EL (cell line): ENCODE measurements at regions not wholly inside any gene's neighbourhood (a gene's known extent, or its start where the extent isn't known, plus 50 kb on each side); places are given as distances from the start of the nearest gene placed in this dataset.
A peak's percentile ranks its signal among the peaks of the same experiment; 100 is the strongest.

Experiments used
- DNase-seq: peaks from one replicate; pipeline ENCODE4 v3.0.0-alpha.2; 2016

- DNase-seq = no peak
Measured at GRCh38 chr4:138740816-138741745, 274.5 kb upstream of the NOCT start.

GRCh38 chr4:138736362-138736761 lies 279.2 kb upstream of the NOCT start:
- peak; percentile 40 for DNase-seq

GRCh38 chr4:138734746-138735145 lies 280.8 kb upstream of the NOCT start:
- DNase-seq = peak; percentile 62

DNA sequence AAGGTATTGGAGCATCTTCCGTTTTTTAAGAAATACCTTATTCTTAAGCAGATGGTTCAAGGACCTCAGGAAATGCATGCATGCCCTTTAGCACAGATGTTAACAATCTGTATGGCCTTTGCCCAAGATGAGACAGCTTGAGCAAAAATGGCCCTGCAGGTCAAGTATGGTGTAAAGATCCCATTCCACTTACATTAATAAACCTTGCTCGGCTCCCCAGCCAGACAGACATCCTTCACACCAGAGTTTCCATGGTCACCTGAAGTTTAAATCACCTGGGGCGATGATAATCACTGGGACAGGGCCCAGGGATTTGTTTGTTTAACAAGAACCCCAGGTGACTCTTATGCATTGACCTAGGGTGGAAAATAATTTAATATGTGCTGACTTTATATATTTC lies 287.0 kb upstream of the NOCT start:
- no peak for DNase-seq

GRCh38 chr4:138727731-138728130 lies 287.9 kb upstream of the NOCT start:
- no peak for DNase-seq

- DNase-seq = no peak
Measured at GRCh38 chr4:138724530-138724929, 291.1 kb upstream of the NOCT start.

- DNase-seq = no peak
Measured at GRCh38 chr4:138716559-138717335, 298.8 kb upstream of the NOCT start.

- DNase-seq = no peak
Measured at GRCh38 chr4:138710297-138710696, 305.3 kb upstream of the NOCT start.

GRCh38 chr4:138709859-138710258 lies 305.7 kb upstream of the NOCT start:
- no peak for DNase-seq

DNA sequence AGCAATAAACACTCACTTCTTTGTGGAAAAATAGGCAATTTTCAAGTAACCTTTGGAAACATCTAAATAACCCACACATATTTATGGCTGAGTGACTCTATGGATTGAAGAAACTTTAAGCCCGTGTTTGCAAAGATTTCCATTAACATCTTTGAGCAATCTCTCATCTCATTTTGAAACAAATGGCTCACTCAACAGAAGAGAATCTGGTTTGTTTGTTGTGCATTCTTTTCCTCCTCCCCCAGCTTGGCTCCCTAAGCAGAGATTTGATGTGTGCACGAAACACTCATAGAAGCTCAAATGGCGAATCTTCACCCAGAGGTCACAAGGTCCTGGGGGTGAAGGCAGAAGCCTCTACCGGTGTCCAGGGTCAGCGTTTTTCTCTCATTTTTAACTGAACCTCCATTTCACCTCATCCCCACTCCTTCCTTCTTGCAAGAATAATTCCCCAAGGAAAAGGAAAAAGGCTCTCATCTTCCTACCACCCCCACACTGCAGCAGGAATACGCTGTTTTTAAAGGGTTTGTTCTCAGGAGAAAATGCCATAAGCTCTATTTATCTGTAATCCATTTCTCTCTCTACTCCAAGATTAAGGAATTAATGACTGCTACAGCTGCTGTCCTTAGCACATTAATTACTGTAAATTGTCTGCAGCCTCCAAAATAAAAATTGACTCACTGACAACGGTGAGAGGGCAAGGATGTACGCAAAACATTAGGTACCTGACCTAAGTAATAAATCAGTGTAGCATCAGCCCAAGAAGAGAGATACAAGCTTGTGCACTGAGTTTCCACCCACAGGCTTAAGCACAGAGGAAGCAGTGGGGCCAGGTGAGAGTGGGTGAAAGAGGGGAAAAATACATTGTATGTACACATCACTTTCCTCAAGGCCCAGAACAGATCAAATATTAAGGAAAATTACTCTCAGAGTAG lies 307.6 kb upstream of the NOCT start:
- DNase-seq = no peak

GRCh38 chr4:138706201-138706600 lies 309.4 kb upstream of the NOCT start:
- DNase-seq = no peak

GRCh38 chr4:138702190-138702824 lies 313.3 kb upstream of the NOCT start:
- no peak for DNase-seq

GRCh38 chr4:138698641-138699040 lies 316.9 kb upstream of the NOCT start:
- no peak for DNase-seq

DNA sequence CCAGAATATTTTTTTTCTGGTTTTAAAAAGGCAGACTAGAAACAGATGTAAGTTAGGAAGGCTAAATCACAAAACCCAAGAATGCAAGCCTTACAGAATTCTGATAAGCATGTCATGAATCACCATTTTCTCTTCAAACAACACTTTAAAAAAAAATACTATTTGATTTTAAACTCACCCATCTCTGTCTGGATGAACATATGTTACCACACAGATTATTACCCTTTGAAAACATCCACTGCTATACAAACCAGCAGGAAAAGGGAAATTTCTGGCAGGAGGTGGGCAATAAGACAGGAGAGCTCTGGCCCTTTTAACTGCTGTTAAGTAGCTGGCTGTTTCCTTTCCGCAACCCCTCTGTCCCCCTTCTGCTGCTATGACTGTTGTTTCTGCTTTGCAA lies 317.7 kb upstream of the NOCT start:
- DNase-seq = peak; percentile 11

GRCh38 chr4:138696771-138697170 lies 318.8 kb upstream of the NOCT start:
- peak; percentile 41 for DNase-seq

DNA sequence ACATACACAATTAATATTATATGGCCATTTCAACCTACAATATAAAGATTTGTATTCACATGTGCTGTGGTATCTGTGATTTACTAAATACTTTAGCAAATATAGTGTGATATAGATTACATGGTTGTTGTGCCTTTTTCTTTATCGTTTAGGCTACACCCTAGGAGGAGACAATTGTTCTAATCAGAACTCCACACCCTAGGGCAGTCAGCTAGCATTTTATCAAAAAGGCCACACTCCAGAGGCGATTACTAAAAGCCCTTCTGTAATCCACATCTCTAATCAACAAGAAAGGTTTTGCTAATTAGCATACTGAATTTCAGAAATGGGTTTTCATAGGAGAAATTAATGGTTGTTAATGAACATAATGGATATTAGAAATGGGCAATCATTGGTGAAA lies 319.5 kb upstream of the NOCT start:
- DNase-seq = no peak

GRCh38 chr4:138693526-138693925 lies 322.1 kb upstream of the NOCT start:
- DNase-seq = no peak

DNA sequence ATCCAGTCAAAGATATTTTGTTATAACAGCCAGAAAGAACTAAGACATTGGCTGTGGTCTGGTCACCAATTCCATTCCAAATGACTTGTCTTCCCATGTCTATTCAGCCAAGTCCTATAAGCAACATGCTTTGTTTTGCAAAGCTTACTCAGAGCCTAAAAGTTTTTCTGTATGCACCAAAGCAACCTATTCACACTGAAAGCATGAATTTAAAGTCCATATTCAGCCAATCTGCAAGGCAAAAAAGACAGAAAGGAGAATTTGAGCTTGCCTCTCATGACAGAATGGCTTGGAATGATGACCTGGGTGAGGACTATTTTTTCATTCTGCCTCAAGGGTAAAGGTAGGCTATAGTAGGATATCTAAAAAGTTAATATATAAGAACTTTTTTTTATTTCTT lies 323.2 kb upstream of the NOCT start:
- DNase-seq = no peak

DNA sequence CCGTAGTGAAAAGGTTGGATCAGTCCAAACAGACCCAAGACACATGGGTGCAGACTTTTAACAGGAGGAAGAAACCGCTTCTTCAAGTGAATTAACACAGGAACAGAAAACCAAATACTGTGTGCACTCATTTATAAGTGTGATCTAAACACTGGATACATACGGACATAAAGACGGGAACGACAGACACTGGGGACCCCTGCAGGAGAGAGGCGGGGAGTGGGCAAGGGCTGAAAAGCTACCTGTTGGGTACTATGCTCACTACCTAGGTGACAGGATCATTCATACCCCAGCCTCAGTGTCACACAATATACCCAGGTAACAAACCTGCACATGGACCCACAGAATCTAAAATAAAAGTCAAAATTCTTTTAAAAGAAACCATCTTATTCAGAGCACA lies 326.0 kb upstream of the NOCT start:
- DNase-seq = no peak

- no peak for DNase-seq
Measured at GRCh38 chr4:138689187-138689586, 326.4 kb upstream of the NOCT start.

GRCh38 chr4:138688408-138689085 lies 327.0 kb upstream of the NOCT start:
- no peak for DNase-seq
